HG03439 (cell line): ENCODE measurements at regions not wholly inside any gene's neighbourhood (a gene's known extent, or its start where the extent isn't known, plus 50 kb on each side); places are given as distances from the start of the nearest gene placed in this dataset.

Source experiments
- ATAC-seq: cut with Tn5 transposase; IDR thresholded peaks from one replicate; pipeline ENCODE4 v1.9.1; 2021; ENCODE audit warnings: mild to moderate bottlenecking, moderate library complexity; ENCODE audit not compliant: unreplicated experiment

DNA sequence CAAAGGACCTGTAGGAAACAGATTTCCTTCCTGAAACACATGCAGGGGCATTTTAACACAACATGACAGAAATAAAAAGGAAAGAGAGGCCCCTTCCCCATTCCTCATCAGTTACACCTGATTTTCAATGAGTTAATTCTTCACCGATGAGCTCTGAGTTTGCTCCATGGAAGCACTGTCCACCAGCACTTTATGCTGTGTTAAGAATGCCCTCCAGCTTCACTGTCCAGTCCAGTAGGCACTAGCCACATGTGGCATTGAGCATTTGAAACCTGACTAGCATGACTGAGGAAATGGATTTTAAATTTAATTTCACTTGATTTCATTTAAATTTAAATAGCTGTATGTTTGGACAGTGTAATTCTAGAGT is 217.2 kb upstream of the SLC10A2 start:
- no peak for ATAC-seq

DNA sequence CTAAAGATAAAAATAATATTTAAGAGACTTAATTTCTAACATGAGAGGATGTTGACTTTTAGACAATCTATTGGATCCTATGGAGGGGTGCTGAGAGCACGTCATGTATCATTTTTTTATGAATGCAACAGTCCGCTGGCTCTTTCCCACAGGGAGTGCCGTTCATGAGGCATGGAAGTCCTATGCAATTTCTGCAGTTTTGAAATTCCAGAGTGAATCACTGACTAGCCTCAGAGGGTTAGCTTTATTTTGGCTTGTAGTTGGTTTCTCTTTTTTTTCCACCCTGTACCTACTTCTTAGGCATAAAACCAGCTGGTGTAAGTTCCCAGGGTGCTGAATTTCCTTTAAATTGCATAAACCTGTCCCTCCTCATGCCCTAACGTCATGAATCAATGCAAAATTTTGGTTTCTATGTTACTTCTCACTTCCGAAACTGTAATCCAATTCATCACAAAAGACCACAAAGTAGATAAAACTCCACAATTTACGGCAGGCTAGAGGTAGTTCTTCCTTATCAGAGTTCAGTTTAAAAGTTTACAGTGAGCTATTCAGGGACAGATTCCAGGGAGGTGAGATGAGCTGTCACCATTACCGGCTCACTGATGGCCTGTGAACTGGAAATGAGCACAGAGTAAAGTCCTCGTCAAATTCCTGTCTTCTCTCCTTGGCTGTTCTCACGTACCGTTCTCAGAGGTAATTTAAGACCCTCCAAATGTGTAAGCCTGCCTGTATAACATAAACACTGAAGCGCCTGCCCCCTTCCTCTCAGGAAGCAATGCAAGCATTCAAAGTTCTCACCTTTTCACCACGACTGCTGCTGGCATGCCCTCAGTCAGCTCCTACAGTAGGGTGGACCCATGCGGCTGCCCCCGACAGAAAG is 216.6 kb upstream of the SLC10A2 start:
- ATAC-seq = no peak

DNA sequence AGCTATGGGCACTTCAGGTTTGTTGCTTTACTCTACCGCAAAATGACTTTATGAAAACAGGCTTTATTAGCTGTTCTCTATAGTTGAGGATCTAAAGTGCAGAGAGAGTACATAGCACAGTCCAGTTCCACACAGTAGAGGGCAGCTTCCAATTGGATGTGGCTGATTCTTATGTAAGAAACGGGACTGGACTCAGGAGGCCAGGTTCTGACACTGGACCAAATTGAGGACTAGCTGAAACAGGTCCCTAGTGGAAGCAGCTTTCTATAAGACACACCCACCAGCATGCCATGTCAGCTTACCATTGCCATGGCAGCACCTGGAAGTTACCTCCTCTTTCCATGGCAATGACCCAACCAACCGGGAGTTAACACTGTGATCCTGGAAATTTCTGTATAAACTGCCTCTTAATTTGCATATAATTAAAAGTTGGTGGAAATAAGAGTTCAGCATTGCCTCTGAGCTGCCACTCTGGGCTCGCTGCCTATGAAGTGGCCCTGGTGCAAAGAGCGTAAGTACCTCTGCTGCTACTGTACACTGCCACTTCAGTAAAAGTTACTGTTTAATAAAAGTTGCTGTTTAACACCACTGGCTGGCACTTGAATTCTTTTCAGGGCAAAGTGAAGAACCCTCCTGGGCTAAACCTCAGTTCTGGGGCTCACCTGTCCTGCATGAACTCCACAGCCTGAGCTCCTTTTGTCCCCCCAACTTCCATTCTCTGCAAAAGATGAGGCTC is 211.9 kb upstream of the SLC10A2 start:
- ATAC-seq = no peak

DNA sequence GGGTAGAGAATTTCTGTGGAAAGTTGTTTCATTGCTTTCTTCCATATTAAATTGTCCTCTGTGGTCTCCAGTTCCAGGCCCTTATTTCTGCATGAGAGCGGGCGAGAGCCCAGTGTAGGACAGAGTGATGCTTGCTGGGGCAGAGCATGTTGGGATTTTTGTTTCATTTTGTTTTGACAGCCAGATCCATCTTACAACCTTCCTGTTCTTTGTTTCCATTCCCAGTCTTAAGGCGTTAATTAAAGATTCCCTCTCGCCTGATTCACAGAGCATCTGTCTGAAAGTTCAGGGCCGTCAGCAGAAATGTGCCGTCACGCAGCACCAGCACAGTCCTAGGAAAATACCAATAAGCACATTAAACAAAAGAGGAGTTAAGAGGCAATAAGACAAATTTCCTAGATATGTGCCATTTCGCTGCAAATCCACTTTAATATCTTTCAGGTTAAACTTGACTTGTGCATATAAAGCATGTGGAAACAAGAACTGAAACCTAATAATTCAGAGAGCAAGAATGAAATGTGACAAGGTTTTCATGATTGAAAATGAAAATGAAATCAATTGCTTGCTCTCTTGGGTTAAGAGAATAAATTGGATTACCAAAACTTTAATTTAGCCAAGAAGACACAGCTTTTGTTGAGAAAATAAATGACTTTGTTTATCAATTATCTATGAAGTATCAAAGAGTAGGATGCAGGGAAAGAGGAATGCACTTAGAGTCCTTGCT is 210.7 kb upstream of the SLC10A2 start:
- peak; percentile 88 for ATAC-seq

DNA sequence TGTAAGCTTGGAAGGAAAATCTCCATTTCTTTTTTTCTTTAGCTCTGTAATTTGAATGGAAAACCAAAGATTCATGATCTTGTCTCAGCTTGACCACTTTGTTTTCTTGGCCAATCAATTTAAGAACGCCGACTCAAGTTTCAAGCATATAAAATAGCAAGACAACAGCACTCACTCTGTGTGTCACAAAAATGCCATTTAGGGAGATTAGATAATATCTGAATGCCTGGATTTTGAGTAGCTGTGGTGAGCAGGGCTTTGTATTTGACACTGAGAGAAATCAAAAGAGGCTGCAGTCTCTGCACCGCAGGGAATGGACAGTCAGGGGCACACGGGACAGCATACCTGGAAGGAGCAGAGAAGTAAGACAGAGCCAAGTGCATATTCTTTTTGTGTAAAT is 209.5 kb upstream of the SLC10A2 start:
- no peak for ATAC-seq

DNA sequence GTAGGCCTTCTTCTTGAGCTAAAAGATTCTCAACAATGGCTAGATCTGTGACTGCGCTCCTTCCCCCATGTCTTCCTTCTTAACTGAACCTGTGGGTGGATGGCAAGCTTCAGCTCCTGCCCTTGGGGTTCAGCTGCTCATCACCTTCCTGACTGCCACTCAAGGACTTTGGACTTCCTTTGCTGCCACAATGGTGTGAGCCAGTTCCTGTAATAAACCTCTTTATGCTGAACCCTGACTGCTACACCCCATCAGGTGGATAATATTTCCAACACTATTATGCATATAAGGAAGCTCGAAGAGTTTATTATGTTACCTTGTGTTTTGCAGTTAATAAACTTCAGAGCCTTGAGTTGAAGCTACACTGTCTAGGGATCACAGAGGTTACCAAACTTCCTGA is 208.9 kb upstream of the SLC10A2 start:
- ATAC-seq = no peak

DNA sequence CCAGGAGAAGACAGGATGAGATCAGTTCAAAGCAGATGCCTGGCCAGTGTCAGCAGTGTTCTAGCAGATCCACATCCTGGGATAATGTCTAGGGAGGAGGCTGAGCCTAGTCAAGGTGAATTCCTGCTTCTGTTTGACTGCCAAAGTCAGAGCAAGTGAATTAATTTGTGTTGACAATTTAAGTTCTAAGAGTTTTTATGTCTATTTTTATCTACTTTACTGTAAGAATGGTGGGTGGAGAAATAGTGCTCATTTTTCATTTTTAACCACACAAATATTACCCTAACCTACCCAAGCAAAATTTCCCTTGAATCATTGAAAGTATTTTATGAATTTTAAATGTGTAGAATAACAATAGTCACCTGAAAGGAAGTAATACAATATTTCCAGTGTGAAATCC is 207.6 kb upstream of the SLC10A2 start:
- no peak for ATAC-seq

DNA sequence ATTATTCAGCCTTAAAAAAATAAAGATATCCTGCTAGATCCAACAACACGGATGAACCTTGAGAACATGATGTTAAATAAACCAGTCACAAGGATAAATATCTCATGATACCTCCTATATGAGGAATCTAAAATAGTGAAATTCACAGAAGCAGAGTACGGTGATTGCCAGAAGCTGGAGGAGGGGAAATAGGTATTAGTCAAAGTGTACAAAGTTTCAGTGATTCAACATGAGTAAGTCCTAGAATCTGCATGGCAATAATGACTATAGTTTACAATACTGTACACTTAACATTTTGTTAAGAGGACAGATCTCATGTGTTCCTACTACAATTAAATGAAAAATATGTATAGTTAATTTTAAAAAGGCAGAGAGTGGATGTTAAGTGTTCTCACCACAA is 206.6 kb upstream of the SLC10A2 start:
- peak; percentile 55 for ATAC-seq

DNA sequence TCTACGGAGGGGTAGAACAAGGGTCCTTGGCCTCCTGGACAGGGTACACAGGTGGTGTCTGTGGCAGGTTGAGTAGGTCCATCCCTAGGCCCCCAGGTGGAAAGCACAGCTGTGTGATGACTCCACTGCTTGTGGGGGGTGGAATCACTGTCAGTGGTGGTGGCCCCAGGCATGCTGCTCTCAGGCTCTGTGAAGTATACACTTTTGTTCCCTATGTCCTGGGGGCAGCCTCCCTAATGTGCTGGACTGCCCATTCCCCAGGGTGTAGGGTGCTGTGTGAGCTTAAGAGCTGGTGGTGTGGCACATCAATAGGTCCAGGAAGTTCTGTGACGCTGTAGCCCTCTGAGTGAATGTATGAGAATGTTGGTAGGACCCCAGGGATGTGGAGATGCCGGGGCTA is 197.2 kb upstream of the SLC10A2 start:
- no peak for ATAC-seq

DNA sequence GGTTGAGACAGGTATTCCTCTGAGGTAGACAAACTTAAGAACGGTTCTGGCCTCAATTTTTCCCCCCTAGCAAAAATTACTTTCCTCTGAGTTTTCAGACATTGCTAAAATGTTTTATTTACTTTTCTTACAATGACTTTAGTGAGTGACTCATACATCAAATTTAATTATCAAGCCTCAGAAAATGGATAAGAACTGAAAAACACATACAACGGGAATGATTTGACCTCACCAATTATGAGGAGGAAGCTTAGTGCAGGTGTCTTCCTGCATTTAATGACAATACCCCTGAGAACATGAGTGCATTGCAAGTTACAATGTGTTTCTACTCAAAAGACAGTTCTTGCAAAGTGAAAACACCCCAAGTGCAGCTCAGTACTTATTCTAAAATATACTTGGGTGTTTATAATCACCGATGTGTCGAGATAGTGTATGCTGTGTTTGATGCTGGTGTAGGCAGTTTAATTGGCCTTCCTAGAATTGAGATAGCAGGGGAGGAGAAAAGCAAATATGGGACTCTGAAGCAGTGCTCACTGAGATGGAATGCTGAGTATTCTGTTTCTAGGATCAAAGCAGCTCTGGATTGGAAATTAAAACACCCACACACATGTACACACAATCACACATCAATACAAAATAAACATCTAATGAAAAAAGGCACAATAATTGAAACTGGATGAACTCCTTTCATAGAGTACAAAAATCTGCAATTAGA is 189.5 kb upstream of the SLC10A2 start:
- no peak for ATAC-seq

DNA sequence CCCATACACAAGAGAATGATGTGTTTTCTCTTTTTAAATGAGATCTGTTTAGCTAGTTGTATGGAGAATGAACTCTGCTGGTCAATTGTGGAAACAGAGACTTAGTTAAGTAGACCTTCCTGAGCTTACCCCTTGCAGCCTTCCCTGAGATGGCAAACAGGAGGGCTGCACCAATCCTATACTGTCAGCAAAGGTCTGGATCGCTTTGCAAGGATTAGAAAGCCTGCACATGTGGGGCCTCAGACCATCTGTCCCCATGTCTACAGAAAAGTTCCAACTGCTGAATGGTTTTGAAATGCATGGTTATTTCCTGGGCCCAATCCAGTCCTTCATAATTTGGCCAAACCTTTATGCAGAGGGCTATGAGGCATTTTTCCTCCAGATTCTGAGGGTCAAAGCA is 183.9 kb upstream of the SLC10A2 start:
- ATAC-seq = no peak

DNA sequence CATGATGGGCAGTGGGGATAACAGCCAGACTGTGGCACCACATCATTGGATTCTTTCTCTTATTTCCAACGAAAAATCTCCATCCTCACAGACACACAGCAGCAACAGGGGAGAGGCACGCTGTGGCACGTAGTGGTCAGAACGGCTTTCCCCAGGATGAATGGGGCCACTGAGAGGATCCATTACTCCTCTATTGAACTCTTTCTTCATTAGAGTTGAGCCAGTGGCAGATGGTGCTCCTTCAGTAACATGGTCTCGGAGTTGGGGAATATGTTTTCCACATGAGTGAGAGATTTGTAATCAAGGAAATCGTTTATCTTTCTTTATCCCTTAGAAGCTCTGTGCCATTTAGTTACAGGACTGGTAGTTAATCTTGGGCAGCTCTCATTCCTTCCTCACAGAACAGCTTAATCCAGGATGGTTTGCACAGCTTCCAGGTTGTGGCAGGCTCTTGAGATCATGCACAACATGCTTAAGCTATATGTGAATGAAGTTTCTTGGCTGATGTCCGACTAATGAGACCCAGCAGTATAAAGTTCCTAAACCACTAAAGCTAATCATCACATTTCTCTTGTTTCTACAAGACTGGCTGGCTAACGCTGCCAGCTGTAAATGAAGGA is 180.5 kb upstream of the SLC10A2 start:
- ATAC-seq = no peak

DNA sequence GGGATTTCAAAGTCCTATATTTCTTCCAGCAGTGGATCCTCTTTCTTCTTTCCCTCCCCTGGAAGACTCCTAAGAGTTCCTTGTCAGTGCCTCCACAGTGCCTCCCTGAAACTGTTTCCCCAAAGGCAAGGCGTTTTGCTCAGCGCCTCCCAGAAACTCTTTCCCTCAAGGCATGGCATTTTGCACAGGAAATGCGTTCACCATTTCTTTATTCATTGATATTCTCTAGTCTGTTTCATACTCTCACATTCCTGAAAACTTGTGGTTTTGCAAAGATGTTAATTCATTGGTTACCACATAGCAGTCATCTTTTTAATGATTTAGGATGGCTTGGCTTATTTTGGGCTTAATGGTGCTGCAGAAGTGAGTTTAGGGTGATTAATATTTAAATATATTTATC is 177.3 kb upstream of the SLC10A2 start:
- ATAC-seq = no peak

DNA sequence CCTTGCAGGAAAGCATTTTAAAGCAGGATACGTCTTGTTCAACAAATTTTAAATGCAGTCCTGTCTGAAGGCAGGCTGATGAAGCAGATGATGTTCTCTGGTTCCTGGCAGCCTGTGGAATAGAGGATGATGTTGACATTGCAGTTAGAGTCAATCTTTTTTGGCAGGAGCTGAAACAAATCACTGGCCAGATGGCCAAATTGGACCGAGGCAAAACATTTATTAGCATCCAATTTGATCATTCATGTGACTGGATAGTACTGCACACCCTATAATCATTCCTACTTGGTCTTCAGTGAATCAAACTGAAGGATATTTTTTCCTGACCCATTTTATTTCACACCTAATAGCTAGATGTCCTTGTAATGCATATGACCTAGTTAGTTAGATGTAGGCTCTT is 172.2 kb upstream of the SLC10A2 start:
- no peak for ATAC-seq

DNA sequence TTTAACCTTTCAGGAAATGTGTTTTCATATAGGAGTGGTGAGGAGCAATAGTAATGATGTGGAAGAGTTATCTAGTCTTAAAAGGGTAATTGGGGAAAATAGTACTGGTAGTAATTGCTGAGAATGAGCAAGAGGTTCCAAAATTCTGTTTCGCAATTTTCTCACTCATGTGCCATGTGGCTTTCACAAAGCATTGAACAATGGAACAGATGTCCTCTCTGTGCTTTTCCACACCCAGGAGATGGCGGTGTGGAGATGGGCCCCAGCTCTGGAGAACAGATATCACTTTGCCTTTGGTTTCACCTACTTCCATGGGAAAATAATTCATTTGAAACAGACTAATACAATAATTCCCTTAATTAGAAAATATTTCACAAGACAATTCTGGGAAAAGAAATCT is 170.0 kb upstream of the SLC10A2 start:
- no peak for ATAC-seq

DNA sequence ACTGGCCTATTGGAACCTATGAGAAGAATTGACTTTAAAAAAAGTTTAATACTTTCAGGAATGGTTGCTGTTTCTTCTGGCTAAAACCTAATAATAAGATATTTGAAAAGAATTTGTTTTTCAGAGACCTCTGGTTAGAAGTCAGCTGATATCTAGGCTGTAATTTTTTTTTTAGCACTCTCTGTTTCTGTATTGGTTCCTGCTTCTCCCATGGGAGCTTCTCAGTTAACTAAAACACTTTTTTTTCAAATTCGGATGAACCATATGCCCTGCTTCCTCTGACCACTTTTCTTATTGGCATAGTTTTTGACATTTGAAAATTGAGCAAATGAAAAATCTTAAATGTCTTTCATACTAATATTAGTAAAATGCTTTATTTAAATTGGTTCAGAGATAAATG is 163.5 kb upstream of the SLC10A2 start:
- ATAC-seq = no peak

DNA sequence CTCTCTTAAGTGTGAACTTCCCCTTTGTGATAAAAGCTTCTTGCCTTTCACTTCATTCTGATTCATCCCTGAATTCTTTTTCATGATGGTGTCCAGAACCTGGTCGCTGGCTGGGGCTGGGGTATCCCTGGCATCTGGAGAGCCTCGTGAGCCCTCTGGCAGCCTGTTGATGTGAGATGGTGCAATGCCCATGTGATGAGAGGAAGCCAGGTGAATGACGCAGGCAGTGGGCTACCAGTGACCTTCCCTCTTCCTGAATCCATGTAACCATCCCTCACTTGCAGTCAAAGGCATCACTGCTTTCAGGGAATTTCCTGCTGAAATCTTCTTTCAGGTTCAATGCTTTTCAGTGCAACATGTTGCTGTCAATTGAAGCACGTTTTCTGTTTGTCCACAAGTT is 158.6 kb upstream of the SLC10A2 start:
- ATAC-seq = no peak

DNA sequence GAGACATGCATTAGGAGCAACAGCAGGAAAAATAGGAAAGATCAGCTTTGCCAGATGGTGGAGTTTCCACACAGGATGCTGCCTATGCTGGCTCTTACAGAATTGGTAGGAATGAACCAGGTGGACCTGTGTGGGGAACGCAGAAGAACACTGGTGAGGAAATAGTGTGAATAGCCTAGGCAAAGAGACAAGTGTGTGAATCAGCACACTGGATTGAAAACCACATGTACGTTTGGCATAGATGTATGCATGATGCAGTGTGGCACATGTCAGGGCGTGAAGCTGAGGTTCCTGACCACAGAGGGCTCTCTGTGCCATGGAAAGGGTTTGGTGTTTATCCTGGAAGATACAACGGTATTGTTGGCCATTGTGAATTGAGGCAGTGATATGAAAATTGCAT is 156.5 kb upstream of the SLC10A2 start:
- ATAC-seq = no peak

DNA sequence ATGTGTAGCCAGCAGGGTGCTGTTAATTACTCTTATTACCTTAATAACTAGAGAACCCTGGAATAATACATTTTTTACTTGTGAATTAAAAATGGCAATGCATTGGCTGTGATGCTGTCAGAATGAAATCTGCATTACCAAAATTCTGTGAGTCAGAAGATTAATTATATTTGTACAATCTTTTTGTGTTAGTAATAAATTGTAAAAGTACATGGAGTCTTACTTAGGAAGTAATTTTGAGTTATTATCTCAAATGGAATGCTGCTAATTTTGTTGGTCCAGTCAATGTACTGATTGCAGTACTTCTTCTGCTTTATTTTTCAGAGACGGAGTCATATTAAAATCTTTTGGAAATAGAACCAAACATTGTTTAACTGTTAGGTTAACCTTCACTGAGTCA is 152.0 kb upstream of the SLC10A2 start:
- ATAC-seq = no peak

DNA sequence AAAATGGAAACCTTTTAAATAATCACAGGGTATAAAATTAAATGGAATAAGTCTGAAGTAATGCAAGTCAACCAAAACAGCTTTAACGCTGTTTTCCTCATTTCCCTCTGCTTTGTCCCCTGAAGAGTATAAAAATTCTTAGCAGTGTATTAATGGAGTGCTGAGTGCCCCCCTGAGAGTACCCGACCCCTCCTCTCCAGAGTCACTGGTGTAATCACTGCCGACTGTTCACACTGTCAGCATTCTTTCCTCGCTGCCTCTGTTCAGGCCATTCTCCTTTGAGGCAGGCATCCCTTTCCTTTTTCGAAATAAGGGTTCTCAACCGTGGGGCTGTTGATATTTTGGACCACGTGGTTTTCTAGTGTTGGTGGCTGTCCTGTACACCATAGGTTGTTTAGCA is 146.9 kb upstream of the SLC10A2 start:
- ATAC-seq = no peak

DNA sequence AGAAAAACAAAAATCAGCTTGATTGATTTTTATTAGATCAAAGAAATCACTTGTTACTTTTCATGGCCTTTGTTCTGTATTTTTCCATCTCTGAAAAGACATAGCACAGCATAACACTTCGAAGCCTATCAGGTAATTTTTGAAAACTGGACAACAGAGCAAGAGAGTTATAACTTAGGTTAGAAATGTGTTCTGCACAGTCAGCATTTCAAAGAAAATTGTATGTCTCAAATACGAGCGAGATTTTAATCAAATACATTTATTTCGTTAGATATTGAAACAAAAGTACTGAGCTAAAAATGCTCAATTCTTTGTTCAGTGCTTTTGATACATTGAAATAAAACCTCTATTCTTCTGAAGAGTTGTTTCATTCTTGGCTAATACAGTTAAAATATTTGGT is 144.1 kb upstream of the SLC10A2 start:
- ATAC-seq = no peak
